NCI-H2196 (cell line): ENCODE measurements at regions not wholly inside any gene's neighbourhood (a gene's known extent, or its start where the extent isn't known, plus 50 kb on each side); places are given as distances from the start of the nearest gene placed in this dataset.
"Not testable (repeated sequence)": the region's sequence is repeated elsewhere in the genome, so short reads cannot be mapped to it uniquely, and the experiment has no call there.

Experiments
- DNase-seq: peaks from one replicate; lab custom pipeline; 2025; ENCODE audit not compliant: unreplicated experiment; lab: John Stamatoyannopoulos, UW

DNA sequence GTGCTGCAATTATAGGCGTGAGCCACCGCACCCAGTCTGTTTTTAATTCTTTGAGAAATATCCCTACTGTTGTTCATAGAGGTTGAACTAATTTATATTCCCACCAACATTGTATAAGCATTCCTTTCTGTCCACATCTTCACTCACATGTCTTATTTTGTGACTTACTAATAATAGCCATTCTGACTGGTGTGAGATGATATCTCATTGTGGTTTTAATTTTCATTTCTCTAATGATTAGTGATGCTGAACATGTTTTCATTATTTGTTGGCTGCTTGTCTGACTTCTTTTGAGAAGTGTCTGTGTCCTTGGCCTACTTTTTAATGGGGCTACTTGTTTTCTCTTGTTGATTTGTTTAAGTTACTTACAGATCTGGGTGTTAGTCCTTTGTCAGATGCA, 310.9 kb upstream of the MAOA start:
- no peak for DNase-seq

GRCh38 chrX:43349363-43349762, 306.7 kb upstream of the MAOA start:
- DNase-seq, result no peak

DNA sequence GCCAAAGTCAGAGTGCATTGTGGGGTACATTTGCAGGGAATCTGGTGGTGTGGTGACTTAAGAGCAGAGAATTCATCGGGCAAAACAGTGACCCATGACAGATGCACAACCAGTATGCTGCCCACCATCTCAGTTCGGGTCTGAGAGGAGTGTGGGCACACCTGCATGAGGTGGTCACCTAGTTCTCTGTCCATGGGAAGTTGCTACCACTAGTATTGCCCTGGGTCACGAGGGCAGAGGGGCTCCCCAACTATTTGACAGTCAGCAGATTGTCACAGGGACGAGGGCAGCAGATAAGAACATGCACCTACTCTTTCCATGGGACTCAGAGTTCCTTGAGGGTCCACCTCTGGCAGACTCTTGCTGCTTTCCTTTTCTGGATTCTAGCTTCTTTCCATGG, 305.2 kb upstream of the MAOA start:
- no peak for DNase-seq

DNA sequence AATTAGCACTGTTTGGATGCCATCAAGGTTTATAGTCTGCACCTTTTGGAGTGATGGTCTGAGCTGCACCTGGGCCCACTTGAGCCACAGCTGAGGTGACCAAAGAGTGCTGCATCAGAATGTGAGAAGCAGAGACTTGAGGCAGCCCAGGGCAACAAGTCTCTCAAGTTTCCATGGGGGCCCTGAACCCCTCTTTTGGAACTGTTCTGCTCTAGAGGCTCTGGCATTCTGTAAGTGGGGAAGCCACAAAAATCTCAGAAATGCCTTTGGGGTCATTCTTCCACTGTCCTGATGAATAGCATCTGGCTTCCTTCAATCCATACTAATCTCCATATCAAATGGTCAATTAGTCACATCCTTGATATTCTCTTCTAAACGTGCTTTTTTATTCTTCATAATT, 298.4 kb upstream of the MAOA start:
- no peak for DNase-seq

- DNase-seq, result no peak
These were observed 283.1 kb upstream of the MAOA start for GRCh38 chrX:43373032-43373431.

DNA sequence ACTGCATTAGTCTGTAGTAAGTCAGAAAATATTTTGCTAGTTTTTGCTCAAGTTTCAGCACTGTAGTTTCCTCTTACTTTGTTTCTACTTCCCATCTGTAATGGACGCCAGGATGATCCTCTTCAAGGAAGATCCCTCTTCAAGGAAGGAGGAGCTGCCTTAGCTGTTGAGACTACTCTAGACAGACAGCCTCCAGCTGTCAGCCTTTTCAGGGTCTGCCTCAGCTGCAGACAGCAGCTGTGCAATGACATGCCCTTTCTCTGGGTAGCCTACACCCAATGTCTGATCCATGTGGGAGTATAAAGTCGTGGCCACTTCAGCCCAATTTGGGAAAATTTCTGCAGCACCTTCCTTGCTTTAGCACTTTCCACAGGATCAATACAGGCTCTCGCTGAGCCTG, 281.0 kb upstream of the MAOA start:
- DNase-seq, result no peak

DNA sequence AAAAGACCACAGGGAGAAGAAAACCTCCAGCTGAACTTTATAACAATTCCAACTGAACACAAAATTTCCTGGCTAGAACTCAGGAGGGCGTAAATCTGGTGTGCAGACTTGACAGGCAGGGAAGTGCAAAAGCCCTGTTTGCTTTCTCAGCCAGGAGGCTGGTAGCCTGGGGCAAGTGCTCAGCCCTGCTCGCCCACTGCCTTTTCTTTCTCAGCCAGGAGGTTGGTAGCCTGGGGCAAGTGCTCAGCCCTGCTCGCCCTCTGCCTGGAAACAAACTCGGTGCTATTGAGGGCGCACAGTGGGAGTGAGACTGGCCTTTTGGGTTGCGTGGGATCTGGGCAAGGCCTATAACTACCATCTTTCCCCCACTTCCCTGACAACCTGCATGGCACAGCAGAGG, 275.4 kb upstream of the MAOA start:
- no peak for DNase-seq

- no peak for DNase-seq
These were observed 269.2 kb upstream of the MAOA start for GRCh38 chrX:43386875-43387274.

- no peak for DNase-seq
These were observed 250.9 kb upstream of the MAOA start for GRCh38 chrX:43405191-43405590.

GRCh38 chrX:43423876-43424275, 232.2 kb upstream of the MAOA start:
- DNase-seq, result no peak

GRCh38 chrX:43436517-43436916, 219.6 kb upstream of the MAOA start:
- DNase-seq, result no peak

DNA sequence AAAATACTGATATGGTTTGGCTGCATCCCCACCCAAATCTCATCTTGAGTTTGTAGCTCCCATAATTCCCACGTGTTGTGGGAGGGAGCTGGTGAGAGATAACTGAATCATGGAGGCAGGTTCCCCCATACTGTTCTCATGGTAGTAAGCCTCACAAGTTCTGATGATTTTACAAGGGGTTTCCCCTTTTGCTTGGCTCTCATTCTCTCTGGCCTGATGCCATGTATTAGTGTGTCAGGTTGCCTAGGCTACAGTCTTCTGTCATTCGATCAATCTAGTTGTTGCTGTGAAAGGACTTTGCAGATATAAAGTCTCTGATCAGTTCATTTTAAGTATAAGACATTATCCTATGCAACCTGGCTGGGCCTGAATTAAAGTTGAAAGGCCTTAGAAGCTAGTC, 209.3 kb upstream of the MAOA start:
- DNase-seq, result no peak

- DNase-seq, result no peak
These were observed 207.4 kb upstream of the MAOA start for GRCh38 chrX:43448688-43449087.

DNA sequence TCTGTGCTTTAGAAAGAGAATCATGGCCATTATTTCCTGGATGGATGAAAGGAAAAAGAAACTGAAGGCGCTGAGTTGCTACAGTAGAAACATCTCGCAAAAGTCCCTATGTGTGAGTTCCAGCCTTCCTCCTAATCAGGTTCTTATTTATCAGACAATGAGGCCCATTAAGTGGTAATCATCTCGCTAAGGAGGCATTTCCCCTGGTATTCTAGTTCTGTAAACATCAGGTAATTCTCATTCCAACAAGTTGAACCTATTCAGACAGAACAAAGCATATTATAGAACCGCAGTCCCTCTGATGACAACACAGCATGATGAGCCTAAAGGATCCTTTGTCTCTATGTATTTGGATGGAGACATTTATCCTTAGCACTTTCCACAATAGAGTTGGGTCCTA, 205.7 kb upstream of the MAOA start:
- no peak for DNase-seq

DNA sequence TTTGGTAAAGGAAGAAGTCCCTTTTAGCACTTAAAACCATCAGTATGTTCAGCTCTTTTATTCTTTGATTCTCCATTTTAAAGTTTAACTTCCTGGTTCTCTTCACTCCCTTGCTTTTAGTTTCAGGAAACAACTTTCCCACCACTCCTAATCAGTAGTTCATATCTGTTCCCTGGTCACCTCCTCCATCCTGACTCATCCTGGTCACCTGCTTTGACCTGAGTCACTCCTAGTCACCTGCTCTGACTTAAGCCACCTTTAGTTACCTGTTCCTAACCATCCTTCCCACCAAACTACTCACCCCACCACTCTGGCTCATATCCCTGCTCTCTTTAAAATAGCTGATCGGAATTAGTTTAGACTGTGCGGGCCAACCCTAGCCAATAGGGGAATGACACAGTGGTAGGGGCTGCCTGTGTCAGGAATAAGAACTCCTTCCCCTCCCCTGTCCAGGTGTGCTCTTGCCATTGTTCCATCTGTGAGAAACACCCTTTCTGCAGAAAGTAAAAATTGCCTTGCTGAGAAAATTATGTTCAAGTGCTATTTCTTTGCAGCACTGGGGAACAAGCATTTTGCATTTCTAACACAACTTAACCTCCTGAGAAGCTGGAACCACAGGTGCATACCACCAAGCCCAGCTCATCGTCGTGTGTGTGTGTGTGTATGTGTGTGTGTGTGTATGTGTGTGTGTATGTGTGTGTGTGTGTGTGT, 204.0 kb upstream of the MAOA start:
- DNase-seq, result not testable (repeated sequence)

- DNase-seq, result no peak
These were observed 200.0 kb upstream of the MAOA start for GRCh38 chrX:43456063-43456462.

- DNase-seq, result no peak
These were observed 199.2 kb upstream of the MAOA start for GRCh38 chrX:43456906-43457305.

- no peak for DNase-seq
These were observed 188.4 kb upstream of the MAOA start for GRCh38 chrX:43467608-43468234.

- DNase-seq, result no peak
These were observed 186.6 kb upstream of the MAOA start for GRCh38 chrX:43469391-43470054.

DNA sequence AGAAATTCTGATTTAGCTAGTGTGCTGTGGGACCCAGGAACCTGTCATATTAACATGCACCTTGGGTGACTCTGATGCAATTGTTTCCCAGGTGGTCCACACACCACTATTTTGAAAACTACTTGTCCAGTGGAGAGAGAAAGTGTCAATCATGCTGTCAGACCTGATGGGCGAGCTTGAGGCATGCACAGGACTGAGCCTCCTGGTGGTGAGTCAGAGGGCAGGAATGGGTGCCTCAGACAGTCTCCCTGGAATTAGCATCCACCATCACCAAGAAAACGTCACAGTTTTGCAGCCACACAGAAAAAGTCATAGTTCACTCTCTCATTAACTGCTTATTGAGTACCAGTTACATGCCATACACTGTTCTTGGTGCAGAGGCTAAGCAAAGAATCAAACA, 181.8 kb upstream of the MAOA start:
- DNase-seq, result no peak

- no peak for DNase-seq
These were observed 177.0 kb upstream of the MAOA start for GRCh38 chrX:43479070-43479469.

GRCh38 chrX:43479850-43480249, 176.2 kb upstream of the MAOA start:
- DNase-seq, result no peak

DNA sequence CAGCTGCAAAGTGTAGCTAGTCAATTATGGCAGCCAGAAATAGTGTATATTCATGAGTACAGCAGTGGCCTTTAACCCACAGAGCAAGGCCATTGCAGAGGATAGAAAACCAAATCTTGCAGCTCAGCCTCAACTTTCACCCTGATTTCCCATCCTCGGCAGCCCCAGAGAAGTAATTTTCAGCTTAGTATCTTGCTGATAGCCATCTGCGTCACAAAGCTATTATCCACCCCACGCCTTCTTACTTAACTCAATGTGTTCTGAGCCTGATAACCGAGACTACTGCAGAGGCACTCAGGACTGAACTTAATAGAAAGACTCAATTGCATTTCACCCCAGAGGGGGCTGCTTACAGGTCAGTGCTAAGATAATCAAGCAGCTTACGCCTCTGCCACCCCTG, 174.5 kb upstream of the MAOA start:
- DNase-seq, result no peak
